Liver (tissue), 8 donors: ENCODE measurements at regions not wholly inside any gene's neighbourhood (a gene's known extent, or its start where the extent isn't known, plus 50 kb on each side); places are given as distances from the start of the nearest gene placed in this dataset.

ENCODE experiments used
- DNase-seq: peaks from one replicate; pipeline ENCODE4 v3.0.0-alpha.2; 2017; ENCODE audit warnings: low spot score
- H3K27ac ChIP-seq, 2 donors: one replicate each; pipeline ENCODE4 v1.7.0; 2013; ENCODE audit warnings: inconsistent platforms in 2 of 2, low read length in 2 of 2, control low read depth in 1 of 2, low read depth in 1 of 2, mild to moderate bottlenecking in 1 of 2
- H3K27me3 ChIP-seq, 4 donors: one replicate each; pipeline versions ENCODE4 v1.6.1 to v1.7.0; 2013; ENCODE audit warnings: low read length in 3 of 4, inconsistent platforms in 1 of 4, mild to moderate bottlenecking in 1 of 4, moderate library complexity in 1 of 4; ENCODE audit not compliant: control insufficient read depth in 4 of 4, insufficient read depth in 4 of 4
- H3K36me3 ChIP-seq, 4 donors: one replicate each; pipeline versions ENCODE4 v1.6.1 to v1.7.0; 2013; ENCODE audit warnings: low read length in 3 of 4, mild to moderate bottlenecking in 3 of 4, low read depth in 1 of 4, moderate library complexity in 1 of 4; ENCODE audit not compliant: control insufficient read depth in 4 of 4, insufficient read depth in 3 of 4
- H3K4me1 ChIP-seq, 4 donors: one replicate each; pipeline versions ENCODE4 v1.6.1 to v1.7.0; 2013; ENCODE audit warnings: low read length in 3 of 4, mild to moderate bottlenecking in 3 of 4, moderate library complexity in 1 of 4; ENCODE audit not compliant: control insufficient read depth in 4 of 4, insufficient read depth in 4 of 4
- H3K4me3 ChIP-seq, 3 donors: one replicate each; pipeline versions ENCODE4 v1.6.1 to v1.7.0; 2013; ENCODE audit warnings: low read length in 3 of 3, control low read depth in 1 of 3, low read depth in 1 of 3, mild to moderate bottlenecking in 1 of 3
- H3K9ac ChIP-seq, 2 donors: one replicate each; pipeline ENCODE4 v1.7.0; 2013; ENCODE audit warnings: low read length in 2 of 2, mild to moderate bottlenecking in 2 of 2, moderate library complexity in 2 of 2, control low read depth in 1 of 2, low read depth in 1 of 2
- H3K9me3 ChIP-seq, 4 donors: one replicate each; pipeline versions ENCODE4 v1.6.1 to v1.7.0; 2013; ENCODE audit warnings: low read length in 3 of 4; ENCODE audit not compliant: control insufficient read depth in 4 of 4
- FOXA1 ChIP-seq: IDR thresholded peaks from 2 replicates; pipeline ENCODE4 v1.6.1; 2016; ENCODE audit warnings: antibody characterized with exemption
- FOXA2 ChIP-seq: IDR thresholded peaks from 2 replicates; pipeline ENCODE4 v1.6.1; 2016; ENCODE audit warnings: antibody characterized with exemption
- GABPA ChIP-seq, 2 donors: IDR thresholded peaks in 1 of 2; conservative IDR thresholded peaks in 1 of 2; 2 replicates each; pipeline ENCODE4 v1.6.1; 2016; ENCODE audit warnings: antibody characterized with exemption in 2 of 2, mild to moderate bottlenecking in 1 of 2, moderate library complexity in 1 of 2
- HNF4A ChIP-seq, 2 donors: conservative IDR thresholded peaks; 2 replicates each; pipeline ENCODE4 v1.6.1; 2016; ENCODE audit warnings: antibody characterized with exemption in 2 of 2, mild to moderate bottlenecking in 2 of 2
- HNF4G ChIP-seq: IDR thresholded peaks from 2 replicates; pipeline ENCODE4 v1.6.1; 2016; ENCODE audit warnings: antibody characterized with exemption
- JUND ChIP-seq, 2 donors: IDR thresholded peaks; 2 replicates each; pipeline ENCODE4 v1.6.1; 2016; ENCODE audit warnings: antibody characterized with exemption in 2 of 2
- NR2F2 ChIP-seq: IDR thresholded peaks from 2 replicates; pipeline ENCODE4 v1.6.1; 2016; ENCODE audit warnings: antibody characterized with exemption
- RXRA ChIP-seq, 2 donors: IDR thresholded peaks; 2 replicates each; pipeline ENCODE4 v1.6.1; 2017 to 2018; ENCODE audit warnings: antibody characterized with exemption in 2 of 2, mild to moderate bottlenecking in 1 of 2
- SP1 ChIP-seq: IDR thresholded peaks from 2 replicates; pipeline ENCODE4 v1.6.1; 2018; ENCODE audit warnings: antibody characterized with exemption, mild to moderate bottlenecking
- TAF1 ChIP-seq: conservative IDR thresholded peaks from 2 replicates; pipeline ENCODE4 v1.6.1; 2016; ENCODE audit warnings: antibody characterized with exemption, mild to moderate bottlenecking
- YY1 ChIP-seq: IDR thresholded peaks from 2 replicates; pipeline ENCODE4 v1.6.1; 2016; ENCODE audit warnings: antibody characterized with exemption, mild to moderate bottlenecking
- WGBS: extraction: QIAGEN DNeasy Blood & Tissue Kit; methylation state at CpG from one replicate; pipeline ENCODE4 v1.1.7; 2013; 5-methylcytosine and 5-hydroxymethylcytosine counted together
- TF ChIP-seq, protein P1 (sequence below): fragments of 150-350 bp; IDR thresholded peaks from 2 replicates; pipeline ENCODE4 v1.5.1; 2017; ENCODE audit warnings: improper control_type of control experiment, low read depth, low read length; ENCODE audit not compliant: missing input control
- TF ChIP-seq, protein P2 (sequence below): IDR thresholded peaks from 2 replicates; pipeline ENCODE4 v1.6.1; 2016; ENCODE audit warnings: antibody characterized with exemption
- TF ChIP-seq, protein P3 (sequence below): IDR thresholded peaks from 2 replicates; pipeline ENCODE4 v1.6.1; 2016; ENCODE audit warnings: antibody characterized with exemption
- TF ChIP-seq, protein P4 (sequence below): IDR thresholded peaks from 2 replicates; pipeline ENCODE4 v1.6.1; 2016; ENCODE audit warnings: antibody characterized with exemption
- TF ChIP-seq, protein P5 (sequence below): IDR thresholded peaks from 2 replicates; pipeline ENCODE4 v1.6.1; 2016; ENCODE audit warnings: antibody characterized with exemption, mild to moderate bottlenecking
- donor health status: healthy.
- donor health status: healthy.
- donor health status: healthy.
- donor health status: healthy.
- donor health status: healthy.

DNA sequence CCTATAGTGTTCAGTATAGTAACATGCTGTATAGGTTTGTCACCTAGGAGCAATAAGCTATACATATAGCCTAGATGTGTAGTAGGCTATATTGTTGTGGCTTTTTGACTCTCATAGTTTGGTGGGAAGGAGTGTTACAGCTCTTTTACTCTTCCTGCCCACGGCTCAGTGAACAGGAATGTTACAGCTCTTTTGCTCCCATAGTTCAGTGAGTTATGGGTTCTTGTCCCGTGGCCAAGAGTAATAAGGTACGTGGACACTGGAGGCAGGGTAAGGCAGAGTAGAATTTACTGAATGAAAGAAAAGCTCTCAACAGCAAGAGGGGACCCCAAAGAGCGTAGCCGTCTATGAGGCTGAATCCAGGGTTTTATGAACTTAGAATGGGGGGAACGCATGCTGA, 734.3 kb downstream of the ADGRL2 start:
- Histone ChIP-seq H3K4me3 (no peak overlapping the region), H3K36me3 (no peaks in the 10 kb centered on the region), H3K9ac (no peak overlapping the region), H3K27me3 (no peaks in the 10 kb centered on the region), H3K27ac (no peak overlapping the region), H3K9me3 (no peaks in the 10 kb centered on the region), H3K4me1 (no peaks in the 10 kb centered on the region)
- no peak for DNase-seq
- WGBS: 83% methylated on average over 6 of the region's 6 CpGs
- no peak for TF ChIP-seq RXRA (IDR thresholded peaks at IDR 0.05)
- no peak for TF ChIP-seq JUND (IDR thresholded peaks at IDR 0.05)
- no peak for TF ChIP-seq HNF4G
- TF ChIP-seq, protein P1, sequence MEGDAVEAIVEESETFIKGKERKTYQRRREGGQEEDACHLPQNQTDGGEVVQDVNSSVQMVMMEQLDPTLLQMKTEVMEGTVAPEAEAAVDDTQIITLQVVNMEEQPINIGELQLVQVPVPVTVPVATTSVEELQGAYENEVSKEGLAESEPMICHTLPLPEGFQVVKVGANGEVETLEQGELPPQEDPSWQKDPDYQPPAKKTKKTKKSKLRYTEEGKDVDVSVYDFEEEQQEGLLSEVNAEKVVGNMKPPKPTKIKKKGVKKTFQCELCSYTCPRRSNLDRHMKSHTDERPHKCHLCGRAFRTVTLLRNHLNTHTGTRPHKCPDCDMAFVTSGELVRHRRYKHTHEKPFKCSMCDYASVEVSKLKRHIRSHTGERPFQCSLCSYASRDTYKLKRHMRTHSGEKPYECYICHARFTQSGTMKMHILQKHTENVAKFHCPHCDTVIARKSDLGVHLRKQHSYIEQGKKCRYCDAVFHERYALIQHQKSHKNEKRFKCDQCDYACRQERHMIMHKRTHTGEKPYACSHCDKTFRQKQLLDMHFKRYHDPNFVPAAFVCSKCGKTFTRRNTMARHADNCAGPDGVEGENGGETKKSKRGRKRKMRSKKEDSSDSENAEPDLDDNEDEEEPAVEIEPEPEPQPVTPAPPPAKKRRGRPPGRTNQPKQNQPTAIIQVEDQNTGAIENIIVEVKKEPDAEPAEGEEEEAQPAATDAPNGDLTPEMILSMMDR: no peak
- TF ChIP-seq, protein P2, sequence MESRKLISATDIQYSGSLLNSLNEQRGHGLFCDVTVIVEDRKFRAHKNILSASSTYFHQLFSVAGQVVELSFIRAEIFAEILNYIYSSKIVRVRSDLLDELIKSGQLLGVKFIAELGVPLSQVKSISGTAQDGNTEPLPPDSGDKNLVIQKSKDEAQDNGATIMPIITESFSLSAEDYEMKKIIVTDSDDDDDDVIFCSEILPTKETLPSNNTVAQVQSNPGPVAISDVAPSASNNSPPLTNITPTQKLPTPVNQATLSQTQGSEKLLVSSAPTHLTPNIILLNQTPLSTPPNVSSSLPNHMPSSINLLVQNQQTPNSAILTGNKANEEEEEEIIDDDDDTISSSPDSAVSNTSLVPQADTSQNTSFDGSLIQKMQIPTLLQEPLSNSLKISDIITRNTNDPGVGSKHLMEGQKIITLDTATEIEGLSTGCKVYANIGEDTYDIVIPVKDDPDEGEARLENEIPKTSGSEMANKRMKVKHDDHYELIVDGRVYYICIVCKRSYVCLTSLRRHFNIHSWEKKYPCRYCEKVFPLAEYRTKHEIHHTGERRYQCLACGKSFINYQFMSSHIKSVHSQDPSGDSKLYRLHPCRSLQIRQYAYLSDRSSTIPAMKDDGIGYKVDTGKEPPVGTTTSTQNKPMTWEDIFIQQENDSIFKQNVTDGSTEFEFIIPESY: no peak
- TF ChIP-seq, protein P3, sequence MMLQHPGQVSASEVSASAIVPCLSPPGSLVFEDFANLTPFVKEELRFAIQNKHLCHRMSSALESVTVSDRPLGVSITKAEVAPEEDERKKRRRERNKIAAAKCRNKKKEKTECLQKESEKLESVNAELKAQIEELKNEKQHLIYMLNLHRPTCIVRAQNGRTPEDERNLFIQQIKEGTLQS: no peak
- no peak for TF ChIP-seq FOXA1
- TF ChIP-seq NR2F2: no peak
- TF ChIP-seq TAF1: no peak

DNA sequence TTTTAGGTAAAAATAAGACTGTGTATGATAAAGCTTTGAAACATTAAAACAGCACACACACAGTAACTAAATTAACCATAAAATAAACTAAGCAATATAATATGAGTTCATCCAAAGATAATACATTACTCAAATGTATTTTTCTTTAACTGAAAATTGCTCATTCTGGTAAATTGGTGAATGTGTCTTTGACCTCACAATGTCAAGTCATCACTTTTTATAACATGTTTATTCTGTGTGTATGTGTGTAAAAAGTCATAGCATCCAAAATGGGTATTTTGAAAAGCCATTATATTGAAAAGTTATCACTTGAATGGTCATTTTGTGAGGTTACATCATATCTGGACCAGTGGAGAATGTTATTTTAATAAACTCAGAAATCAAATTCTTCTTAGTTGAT, 724.6 kb downstream of the ADGRL2 start:
- Histone ChIP-seq H3K36me3 (no peaks in the 10 kb centered on the region), H3K27me3 (no peaks in the 10 kb centered on the region), H3K27ac (no peak overlapping the region), H3K4me1 (no peaks in the 10 kb centered on the region), H3K9me3 (no peaks in the 10 kb centered on the region), H3K4me3 (no peak overlapping the region), H3K9ac (no peak overlapping the region)
- TF ChIP-seq JUND (IDR thresholded peaks at IDR 0.05): no peak
- TF ChIP-seq HNF4G: no peak
- TF ChIP-seq, protein P3: no peak
- no peak for TF ChIP-seq TAF1
- TF ChIP-seq, protein P1: no peak
- TF ChIP-seq FOXA2: no peak
- TF ChIP-seq FOXA1: no peak
- TF ChIP-seq, protein P2: no peak
- no peak for TF ChIP-seq NR2F2
- TF ChIP-seq, protein P4, sequence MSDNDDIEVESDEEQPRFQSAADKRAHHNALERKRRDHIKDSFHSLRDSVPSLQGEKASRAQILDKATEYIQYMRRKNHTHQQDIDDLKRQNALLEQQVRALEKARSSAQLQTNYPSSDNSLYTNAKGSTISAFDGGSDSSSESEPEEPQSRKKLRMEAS: no peak
- TF ChIP-seq GABPA (IDR thresholded peaks at IDR 0.05 in 1 of 2, conservative IDR thresholded peaks at IDR 0.05 in 1 of 2): no peak
- TF ChIP-seq YY1: no peak
- TF ChIP-seq RXRA (IDR thresholded peaks at IDR 0.05): no peak
- no peak for TF ChIP-seq HNF4A (conservative IDR thresholded peaks at IDR 0.05)
- TF ChIP-seq, protein P5, sequence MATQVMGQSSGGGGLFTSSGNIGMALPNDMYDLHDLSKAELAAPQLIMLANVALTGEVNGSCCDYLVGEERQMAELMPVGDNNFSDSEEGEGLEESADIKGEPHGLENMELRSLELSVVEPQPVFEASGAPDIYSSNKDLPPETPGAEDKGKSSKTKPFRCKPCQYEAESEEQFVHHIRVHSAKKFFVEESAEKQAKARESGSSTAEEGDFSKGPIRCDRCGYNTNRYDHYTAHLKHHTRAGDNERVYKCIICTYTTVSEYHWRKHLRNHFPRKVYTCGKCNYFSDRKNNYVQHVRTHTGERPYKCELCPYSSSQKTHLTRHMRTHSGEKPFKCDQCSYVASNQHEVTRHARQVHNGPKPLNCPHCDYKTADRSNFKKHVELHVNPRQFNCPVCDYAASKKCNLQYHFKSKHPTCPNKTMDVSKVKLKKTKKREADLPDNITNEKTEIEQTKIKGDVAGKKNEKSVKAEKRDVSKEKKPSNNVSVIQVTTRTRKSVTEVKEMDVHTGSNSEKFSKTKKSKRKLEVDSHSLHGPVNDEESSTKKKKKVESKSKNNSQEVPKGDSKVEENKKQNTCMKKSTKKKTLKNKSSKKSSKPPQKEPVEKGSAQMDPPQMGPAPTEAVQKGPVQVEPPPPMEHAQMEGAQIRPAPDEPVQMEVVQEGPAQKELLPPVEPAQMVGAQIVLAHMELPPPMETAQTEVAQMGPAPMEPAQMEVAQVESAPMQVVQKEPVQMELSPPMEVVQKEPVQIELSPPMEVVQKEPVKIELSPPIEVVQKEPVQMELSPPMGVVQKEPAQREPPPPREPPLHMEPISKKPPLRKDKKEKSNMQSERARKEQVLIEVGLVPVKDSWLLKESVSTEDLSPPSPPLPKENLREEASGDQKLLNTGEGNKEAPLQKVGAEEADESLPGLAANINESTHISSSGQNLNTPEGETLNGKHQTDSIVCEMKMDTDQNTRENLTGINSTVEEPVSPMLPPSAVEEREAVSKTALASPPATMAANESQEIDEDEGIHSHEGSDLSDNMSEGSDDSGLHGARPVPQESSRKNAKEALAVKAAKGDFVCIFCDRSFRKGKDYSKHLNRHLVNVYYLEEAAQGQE: no peak
- TF ChIP-seq SP1: no peak
- DNase-seq: no peak
